ENCODE measurements at regions not wholly inside any gene's neighbourhood (a gene's known extent, or its start where the extent isn't known, plus 50 kb on each side); places are given as distances from the start of the nearest gene placed in this dataset.

GRCh38 chr11:105466582-105467228, 143.2 kb upstream of the GRIA4 start:
- no peaks in the 10 kb centered on the region for H3K27me3 ChIP-seq (replicated peaks)
- no peak for DNase-seq (ENCODE audit: low read depth in 1 of 2, low spot score in 2 of 2)
- H3K9me3 ChIP-seq (replicated peaks), result no peaks in the 10 kb centered on the region
- no peaks in the 10 kb centered on the region for H3K4me1 ChIP-seq (replicated peaks)
- H3K36me3 ChIP-seq, result no peaks in the 10 kb centered on the region
- no peak overlapping the region for H3K4me3 ChIP-seq
- H3K27ac ChIP-seq, result no peak overlapping the region

DNA sequence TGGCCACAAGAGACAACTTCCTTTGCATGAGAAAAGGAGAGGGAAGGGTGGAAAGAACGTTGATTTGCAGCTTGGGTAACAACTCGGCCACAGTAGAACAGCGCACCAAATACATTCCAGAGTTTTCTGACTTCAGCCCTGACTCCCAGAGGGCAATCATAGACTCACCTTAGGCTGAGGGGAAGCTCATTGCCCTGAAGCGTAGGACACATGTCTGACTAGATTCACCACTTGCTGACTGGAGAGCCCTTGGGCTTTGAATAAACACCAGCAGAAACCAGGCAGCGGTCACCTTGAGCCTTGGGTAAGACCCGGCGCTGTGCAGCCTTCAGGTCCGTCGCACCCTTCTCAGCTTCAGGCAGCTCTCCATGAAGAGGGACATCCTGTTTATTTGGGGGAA, 151.8 kb upstream of the GRIA4 start:
- H3K27ac ChIP-seq, result no peak overlapping the region
- no peak for DNase-seq (ENCODE audit: low read depth in 1 of 2, low spot score in 2 of 2)
- no peaks in the 10 kb centered on the region for H3K9me3 ChIP-seq (replicated peaks)
- no peaks in the 10 kb centered on the region for H3K36me3 ChIP-seq
- no peaks in the 10 kb centered on the region for H3K27me3 ChIP-seq (replicated peaks)
- H3K4me1 ChIP-seq (replicated peaks), result no peaks in the 10 kb centered on the region
- no peak overlapping the region for H3K4me3 ChIP-seq

- Histone ChIP-seq H3K4me3 (no peak overlapping the region), H3K36me3 (no peaks in the 10 kb centered on the region), H3K4me1 (replicated peaks) (no peaks in the 10 kb centered on the region), H3K27me3 (replicated peaks) (no peaks in the 10 kb centered on the region), H3K9me3 (replicated peaks) (no peaks in the 10 kb centered on the region), H3K27ac (no peak overlapping the region)
- DNase-seq (ENCODE audit: low read depth in 1 of 2, low spot score in 2 of 2), result no peak
Measured at GRCh38 chr11:105456950-105457349, 152.9 kb upstream of the GRIA4 start.

- Histone ChIP-seq H3K27ac (no peak overlapping the region), H3K27me3 (replicated peaks) (no peaks in the 10 kb centered on the region), H3K4me3 (no peak overlapping the region), H3K36me3 (no peaks in the 10 kb centered on the region), H3K4me1 (replicated peaks) (no peaks in the 10 kb centered on the region), H3K9me3 (replicated peaks) (no peaks in the 10 kb centered on the region)
- no peak for DNase-seq (ENCODE audit: low read depth in 1 of 2, low spot score in 2 of 2)
Measured at GRCh38 chr11:105449100-105449734, 160.7 kb upstream of the GRIA4 start.

GRCh38 chr11:105448703-105449079, 161.2 kb upstream of the GRIA4 start:
- H3K36me3 ChIP-seq, result no peaks in the 10 kb centered on the region
- no peaks in the 10 kb centered on the region for H3K9me3 ChIP-seq (replicated peaks)
- H3K27ac ChIP-seq, result no peak overlapping the region
- H3K4me1 ChIP-seq (replicated peaks), result no peaks in the 10 kb centered on the region
- no peak for DNase-seq (ENCODE audit: low read depth in 1 of 2, low spot score in 2 of 2)
- H3K4me3 ChIP-seq, result no peak overlapping the region
- H3K27me3 ChIP-seq (replicated peaks), result no peaks in the 10 kb centered on the region

GRCh38 chr11:105447936-105448702, 161.8 kb upstream of the GRIA4 start:
- Histone ChIP-seq H3K9me3 (replicated peaks) (no peaks in the 10 kb centered on the region), H3K36me3 (no peaks in the 10 kb centered on the region), H3K4me3 (no peak overlapping the region), H3K4me1 (replicated peaks) (no peaks in the 10 kb centered on the region), H3K27me3 (replicated peaks) (no peaks in the 10 kb centered on the region), H3K27ac (no peak overlapping the region)
- DNase-seq (ENCODE audit: low read depth in 1 of 2, low spot score in 2 of 2), result no peak

DNA sequence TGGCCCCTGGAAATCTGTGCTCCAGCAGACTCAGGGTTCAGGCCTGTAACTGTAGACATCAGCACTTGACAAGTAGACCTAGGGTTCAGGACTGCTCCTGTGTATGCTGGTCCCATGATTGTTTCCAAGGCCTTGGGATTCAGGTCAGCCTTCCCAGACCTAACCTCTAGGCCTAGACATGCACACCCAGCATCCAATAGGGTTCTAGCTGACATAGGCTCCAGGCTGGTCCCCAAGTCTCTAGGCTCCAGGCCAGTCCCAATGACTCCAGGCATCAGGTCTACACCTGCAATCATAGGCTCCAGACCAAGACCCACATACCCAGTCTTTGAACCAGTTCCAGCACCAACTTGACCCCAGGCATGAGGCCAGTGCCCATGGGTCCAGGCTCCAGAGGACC, 166.2 kb upstream of the GRIA4 start:
- no peak for DNase-seq (ENCODE audit: low read depth in 1 of 2, low spot score in 2 of 2)
- no peaks in the 10 kb centered on the region for H3K9me3 ChIP-seq (replicated peaks)
- no peaks in the 10 kb centered on the region for H3K27me3 ChIP-seq (replicated peaks)
- no peak overlapping the region for H3K27ac ChIP-seq
- H3K4me1 ChIP-seq (replicated peaks), result no peaks in the 10 kb centered on the region
- no peaks in the 10 kb centered on the region for H3K36me3 ChIP-seq
- H3K4me3 ChIP-seq, result no peak overlapping the region

GRCh38 chr11:105432241-105432995, 177.5 kb upstream of the GRIA4 start:
- Histone ChIP-seq H3K27me3 (replicated peaks) (no peaks in the 10 kb centered on the region), H3K27ac (no peak overlapping the region), H3K36me3 (no peaks in the 10 kb centered on the region), H3K4me3 (no peak overlapping the region), H3K9me3 (replicated peaks) (no peaks in the 10 kb centered on the region), H3K4me1 (replicated peaks) (no peaks in the 10 kb centered on the region)
- DNase-seq (ENCODE audit: low read depth in 1 of 2, low spot score in 2 of 2), result no peak

- Histone ChIP-seq H3K4me1 (replicated peaks) (no peaks in the 10 kb centered on the region), H3K9me3 (replicated peaks) (no peaks in the 10 kb centered on the region), H3K4me3 (no peak overlapping the region), H3K27me3 (replicated peaks) (no peaks in the 10 kb centered on the region), H3K27ac (no peak overlapping the region), H3K36me3 (no peaks in the 10 kb centered on the region)
- DNase-seq (ENCODE audit: low read depth in 1 of 2, low spot score in 2 of 2), result no peak
Measured at GRCh38 chr11:105429096-105429910, 180.6 kb upstream of the GRIA4 start.

- no peaks in the 10 kb centered on the region for H3K9me3 ChIP-seq (replicated peaks)
- no peak for DNase-seq (ENCODE audit: low read depth in 1 of 2, low spot score in 2 of 2)
- no peak overlapping the region for H3K27ac ChIP-seq
- H3K4me3 ChIP-seq, result no peak overlapping the region
- no peaks in the 10 kb centered on the region for H3K27me3 ChIP-seq (replicated peaks)
- no peaks in the 10 kb centered on the region for H3K36me3 ChIP-seq
- no peaks in the 10 kb centered on the region for H3K4me1 ChIP-seq (replicated peaks)
Measured at GRCh38 chr11:105407101-105407500, 202.8 kb upstream of the GRIA4 start.

GRCh38 chr11:105401269-105401809, 208.5 kb upstream of the GRIA4 start:
- no peak overlapping the region for H3K27ac ChIP-seq
- H3K36me3 ChIP-seq, result no peaks in the 10 kb centered on the region
- H3K4me1 ChIP-seq (replicated peaks), result no peaks in the 10 kb centered on the region
- no peak for DNase-seq (ENCODE audit: low read depth in 1 of 2, low spot score in 2 of 2)
- no peaks in the 10 kb centered on the region for H3K9me3 ChIP-seq (replicated peaks)
- no peak overlapping the region for H3K4me3 ChIP-seq
- no peaks in the 10 kb centered on the region for H3K27me3 ChIP-seq (replicated peaks)

DNA sequence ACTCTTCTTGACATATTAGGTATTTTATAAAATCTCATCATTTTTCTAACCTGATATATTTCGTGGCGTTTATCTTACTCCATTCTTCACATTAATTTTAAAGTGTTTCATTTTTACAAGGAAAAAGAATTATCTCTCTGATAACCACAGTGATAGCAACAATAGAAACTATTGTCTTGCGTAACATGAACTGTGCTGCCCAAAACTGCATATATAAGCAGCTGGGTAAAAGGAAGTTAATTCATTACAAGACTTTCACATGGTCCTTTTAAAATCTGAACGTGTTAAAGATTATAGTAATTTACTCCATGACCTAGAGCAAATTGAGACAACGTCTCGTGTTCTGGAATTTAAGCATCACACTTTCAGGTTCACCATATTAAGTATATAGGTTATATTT, 210.4 kb upstream of the GRIA4 start:
- no peaks in the 10 kb centered on the region for H3K27me3 ChIP-seq (replicated peaks)
- DNase-seq (ENCODE audit: low read depth in 1 of 2, low spot score in 2 of 2), result no peak
- H3K4me3 ChIP-seq, result no peak overlapping the region
- H3K36me3 ChIP-seq, result no peaks in the 10 kb centered on the region
- H3K27ac ChIP-seq, result no peak overlapping the region
- H3K9me3 ChIP-seq (replicated peaks), result no peaks in the 10 kb centered on the region
- no peaks in the 10 kb centered on the region for H3K4me1 ChIP-seq (replicated peaks)

DNA sequence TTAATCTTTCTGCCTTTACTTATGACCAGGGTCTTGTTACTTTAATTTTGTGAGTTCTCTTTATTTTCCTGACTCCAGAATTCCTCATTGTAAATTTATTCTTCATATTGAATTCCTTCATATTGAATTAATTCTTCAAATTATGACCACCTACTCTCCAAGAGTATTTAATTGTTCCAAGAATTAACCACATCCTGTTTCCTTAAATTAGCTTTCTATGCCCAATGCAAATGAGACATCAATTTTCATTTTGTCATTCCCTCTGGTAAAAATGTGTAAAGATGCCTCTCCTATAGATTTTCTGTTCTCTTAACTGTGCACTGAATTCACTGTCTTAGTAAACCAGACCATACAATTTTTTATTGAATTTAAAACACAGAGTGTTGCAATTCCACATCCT, 211.2 kb upstream of the GRIA4 start:
- DNase-seq (ENCODE audit: low read depth in 1 of 2, low spot score in 2 of 2), result no peak
- Histone ChIP-seq H3K36me3 (no peaks in the 10 kb centered on the region), H3K9me3 (replicated peaks) (no peaks in the 10 kb centered on the region), H3K4me1 (replicated peaks) (no peaks in the 10 kb centered on the region), H3K4me3 (no peak overlapping the region), H3K27me3 (replicated peaks) (no peaks in the 10 kb centered on the region), H3K27ac (no peak overlapping the region)

Measured in SJSA1 (cell line).